GM10266 (cell line): ENCODE measurements at regions not wholly inside any gene's neighbourhood (a gene's known extent, or its start where the extent isn't known, plus 50 kb on each side); places are given as distances from the start of the nearest gene placed in this dataset.

Experiments
- DNase-seq: peaks from one replicate; pipeline ENCODE4 v3.0.0; 2012; ENCODE audit errors: extremely low spot score
- CTCF ChIP-seq: IDR thresholded peaks from 2 replicates; pipeline ENCODE4 v1.5.1; 2012; ENCODE audit warnings: mild to moderate bottlenecking, low read depth; ENCODE audit not compliant: control insufficient read depth, insufficient read depth; ENCODE audit errors: missing control alignments

DNA sequence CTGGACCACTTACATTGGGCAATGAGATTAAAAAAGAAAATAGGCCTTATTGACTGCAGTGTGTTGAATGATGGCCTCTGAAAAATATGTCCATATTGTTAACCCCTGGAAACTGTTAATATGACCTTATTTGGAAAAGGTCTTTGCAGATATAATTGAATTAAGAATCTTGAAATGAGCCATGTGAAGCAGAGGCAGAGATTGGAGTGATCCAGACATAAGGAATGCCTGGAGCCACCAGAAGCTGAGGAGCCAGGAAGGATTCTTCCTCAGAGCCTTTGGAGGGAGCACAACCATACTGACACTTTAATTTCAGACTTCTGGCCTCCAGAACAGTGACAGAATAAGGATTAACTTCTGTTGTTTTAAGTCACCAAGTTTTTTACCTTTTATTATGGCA, 510.4 kb upstream of the AGTR1 start:
- DNase-seq, result no peak
- TF ChIP-seq CTCF, result no peak

- DNase-seq, result no peak
- no peak for TF ChIP-seq CTCF
Measured at GRCh38 chr3:148190441-148190990, 507.2 kb upstream of the AGTR1 start.

- DNase-seq, result no peak
- no peak for TF ChIP-seq CTCF
Measured at GRCh38 chr3:148191966-148192365, 505.7 kb upstream of the AGTR1 start.

GRCh38 chr3:148197061-148197460, 500.6 kb upstream of the AGTR1 start:
- no peak for TF ChIP-seq CTCF
- DNase-seq, result no peak

DNA sequence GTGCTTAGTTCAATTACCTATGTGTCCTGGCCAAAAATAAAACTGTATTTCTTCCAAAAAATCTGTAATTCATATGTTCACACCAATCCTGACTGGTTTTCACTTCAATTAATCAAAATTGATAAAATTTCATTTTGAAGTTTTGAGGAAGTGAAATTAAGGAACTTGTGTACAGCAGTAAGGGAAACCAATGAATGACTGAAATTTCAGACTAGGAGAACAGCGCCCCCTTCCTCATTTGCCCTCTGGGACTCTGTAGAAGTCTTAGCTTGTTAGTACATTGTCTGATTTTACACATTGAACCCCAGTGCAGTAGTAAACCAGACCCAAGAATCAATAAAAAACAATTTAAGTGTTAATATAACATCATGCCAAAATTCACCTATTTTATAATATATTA, 495.3 kb upstream of the AGTR1 start:
- no peak for TF ChIP-seq CTCF
- no peak for DNase-seq

DNA sequence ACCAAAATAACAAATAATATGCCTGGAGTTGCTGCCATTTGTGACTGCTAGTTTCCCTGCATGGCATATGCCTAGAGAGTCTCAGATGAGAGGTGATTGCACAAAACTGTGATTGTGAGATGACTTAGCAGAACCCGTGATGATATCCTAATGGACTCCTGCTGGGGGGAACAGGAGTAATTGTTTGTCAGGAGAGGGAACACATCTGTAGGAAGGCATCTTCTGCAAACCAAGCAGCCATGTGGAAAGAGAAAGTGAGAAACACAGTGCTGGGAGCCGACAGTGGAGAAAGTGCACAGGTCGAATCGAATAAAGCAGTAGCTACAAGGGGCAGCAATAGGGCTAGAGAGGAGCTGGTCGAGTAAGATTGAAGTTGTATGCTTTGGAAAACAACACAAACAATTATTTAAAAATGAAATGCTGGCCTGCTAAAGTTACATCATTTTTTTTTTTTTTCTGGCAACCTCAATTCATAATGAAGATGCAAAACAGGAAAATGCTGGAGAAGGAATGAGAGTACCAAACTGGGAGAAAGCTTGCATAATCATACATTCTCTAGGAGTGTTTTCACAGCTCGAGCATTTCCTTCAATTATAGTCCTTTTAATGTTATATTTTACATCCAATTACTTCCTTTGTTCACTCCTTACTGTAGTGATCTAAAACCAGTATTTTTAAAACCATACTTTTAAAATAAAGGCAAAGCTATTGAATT, 494.2 kb upstream of the AGTR1 start:
- TF ChIP-seq CTCF, result no peak

GRCh38 chr3:148204131-148204530, 493.6 kb upstream of the AGTR1 start:
- TF ChIP-seq CTCF, result no peak
- no peak for DNase-seq

More for the DNA sequence above, 494.2 kb upstream of the AGTR1 start:
- no peak for DNase-seq
